HepG2 (cell line): ENCODE measurements at regions not wholly inside any gene's neighbourhood (a gene's known extent, or its start where the extent isn't known, plus 50 kb on each side); places are given as distances from the start of the nearest gene placed in this dataset.

Experiments
- ATAC-seq: fragments of 200-7000 bp; cut with Tn5 transposase; 3 replicates; pipeline ENCODE4 v1.9.1; 2020; ENCODE audit warnings: mild to moderate bottlenecking, moderate library complexity
- BruUV-seq: library from RNA; stranded (reverse); fragments of 400-500 nt; replicated peaks from 2 replicates; lab custom pipeline; 2021; lab: Mats Ljungman, UMichigan
- CTCF ChIA-PET: fragments of 300-600 bp; formaldehyde crosslinking; extraction: SDS; loops from one replicate; lab custom pipeline; 2021; ENCODE audit warnings: low total read pairs, inconsistent platforms, low intra/inter-chr PET ratio; lab: Yijun Ruan, JAX
- POLR2A ChIA-PET: fragments of 350-600 bp; sonication (Branson Sonifier 250); formaldehyde crosslinking; loops from one replicate; lab custom pipeline; 2020; ENCODE audit warnings: antibody characterized with exemption, inconsistent platforms; lab: Yijun Ruan, JAX
- DNase-seq: peaks from one replicate; pipeline ENCODE4 v3.0.0-alpha.2; 2015; ENCODE audit warnings: low spot score
- FAIRE-seq: peaks from 3 replicates; lab custom pipeline; 2011; peaks lifted over from hg19 to GRCh38; lab: Jason Lieb, UNC
- H2AFZ ChIP-seq: one replicate; pipeline ENCODE4 v1.6.1; 2011; ENCODE audit warnings: low read length, inconsistent platforms
- H3K27ac ChIP-seq: fragments of 300-600 bp; 3 replicates; pipeline ENCODE4 v1.8.0; 2011; ENCODE audit warnings: mixed run types, mild to moderate bottlenecking, mixed read lengths, low read length, inconsistent platforms; ENCODE audit not compliant: insufficient read depth; ENCODE audit errors: extremely low read length
- H3K27me3 ChIP-seq, 2 experiments: fragments of 200-600 bp in 1 of 2; 2 replicates in 1 of 2; 3 replicates in 1 of 2; pipeline versions ENCODE4 v1.6.0 to v1.8.0; 2011; ENCODE audit warnings: low read length in 2 of 2, mild to moderate bottlenecking in 2 of 2, moderate library complexity in 2 of 2, inconsistent platforms in 1 of 2; ENCODE audit not compliant: insufficient read depth in 2 of 2, control insufficient read depth in 1 of 2
- H3K36me3 ChIP-seq, 2 experiments: fragments of 200-600 bp in 1 of 2; replicated peaks in 1 of 2; 2 replicates in 1 of 2; 3 replicates in 1 of 2; pipeline versions ENCODE4 v1.5.1 to v1.8.0; 2011; ENCODE audit warnings: low read length in 2 of 2, inconsistent platforms in 1 of 2; ENCODE audit not compliant: insufficient read depth in 2 of 2, control insufficient read depth in 1 of 2
- H3K4me1 ChIP-seq: 2 replicates; pipeline ENCODE4 v1.5.1; 2012; ENCODE audit warnings: low read length, inconsistent platforms; ENCODE audit not compliant: insufficient read depth
- H3K4me2 ChIP-seq: 2 replicates; pipeline ENCODE4 v1.6.0; 2011; ENCODE audit warnings: low read depth, low read length, inconsistent platforms
- H3K4me3 ChIP-seq, 3 experiments: fragments of 200-600 bp in 1 of 3; sonication (generic), shearing (Covaris generic) in 1 of 3; replicated peaks in 1 of 3; 2 replicates each; pipeline ENCODE4 v1.5.1; 2011 to 2016; ENCODE audit warnings: low read length in 3 of 3, inconsistent platforms in 2 of 3, low read depth in 2 of 3, mild to moderate bottlenecking in 2 of 3, control low read depth in 1 of 3, mixed read lengths in 1 of 3; ENCODE audit not compliant: insufficient read depth in 1 of 3
- H3K79me2 ChIP-seq: one replicate; pipeline ENCODE4 v1.6.1; 2011; ENCODE audit warnings: low read length, inconsistent platforms; ENCODE audit not compliant: insufficient read depth
- H3K9ac ChIP-seq: 2 replicates; pipeline ENCODE4 v1.6.0; 2011; ENCODE audit warnings: mild to moderate bottlenecking, low read depth, low read length, inconsistent platforms; ENCODE audit not compliant: insufficient read depth
- H3K9me3 ChIP-seq: 2 replicates; pipeline ENCODE4 v1.5.1; 2012; ENCODE audit warnings: mild to moderate bottlenecking, low read length
- H4K20me1 ChIP-seq: 2 replicates; pipeline ENCODE4 v1.6.0; 2011; ENCODE audit warnings: inconsistent platforms, mild to moderate bottlenecking, low read length, moderate library complexity; ENCODE audit not compliant: insufficient read depth
- ARHGAP35 ChIP-seq: sonication (generic); formaldehyde crosslinking; IDR thresholded peaks from 2 replicates; pipeline ENCODE4 v1.9.0; 2022; ENCODE audit warnings: mild to moderate bottlenecking, inconsistent platforms, moderate library complexity, missing genetic modification reagents, borderline replicate concordance
- CBX5 ChIP-seq: sonication (generic); formaldehyde crosslinking; IDR thresholded peaks from 2 replicates; pipeline ENCODE4 v1.4.0; 2020; ENCODE audit warnings: missing genetic modification reagents, borderline replicate concordance
- CENPX ChIP-seq: sonication (generic); formaldehyde crosslinking; IDR thresholded peaks from 2 replicates; pipeline ENCODE4 v1.9.0; 2021; ENCODE audit warnings: mild to moderate bottlenecking, missing genetic modification reagents, moderate library complexity
- DBP ChIP-seq: sonication (generic); formaldehyde crosslinking; IDR thresholded peaks from 2 replicates; pipeline ENCODE4 v1.4.0; 2020; ENCODE audit warnings: missing genetic modification reagents; ENCODE audit errors: not compliant biosample characterization
- GATAD1 ChIP-seq: IDR thresholded peaks from 2 replicates; pipeline ENCODE4 v1.6.1; 2016; ENCODE audit warnings: missing genetic modification reagents, missing compliant biosample characterization
- KDM5B ChIP-seq: sonication (generic); formaldehyde crosslinking; IDR thresholded peaks from 2 replicates; pipeline ENCODE4 v1.4.0; 2020; ENCODE audit warnings: missing genetic modification reagents, mild to moderate bottlenecking, borderline replicate concordance
- MTF1 ChIP-seq: sonication (generic); formaldehyde crosslinking; IDR thresholded peaks from 2 replicates; pipeline ENCODE4 v1.5.0; 2020; ENCODE audit warnings: missing genetic modification reagents
- NFIC ChIP-seq: IDR thresholded peaks from 2 replicates; pipeline ENCODE4 v1.6.1; 2012; ENCODE audit warnings: mild to moderate bottlenecking, low read length, inconsistent platforms
- REL ChIP-seq: sonication (generic); formaldehyde crosslinking; conservative IDR thresholded peaks from 2 replicates; pipeline ENCODE4 v1.8.0; 2022; ENCODE audit warnings: mild to moderate bottlenecking, missing genetic modification reagents, moderate library complexity
- TAF1 ChIP-seq: sonication (generic); formaldehyde crosslinking; IDR thresholded peaks from 2 replicates; pipeline ENCODE4 v1.4.0; 2020; ENCODE audit warnings: missing genetic modification reagents
- TCF12 ChIP-seq, 2 experiments: fragments of 450-650 bp in 1 of 2; sonication (generic) in 1 of 2; formaldehyde crosslinking in 1 of 2; IDR thresholded peaks; 2 replicates each; pipeline versions ENCODE4 v1.6.1 to v1.8.0; 2017 to 2022; ENCODE audit warnings: antibody characterized with exemption in 1 of 2, mild to moderate bottlenecking in 1 of 2, missing genetic modification reagents in 1 of 2, moderate library complexity in 1 of 2
- ZBTB7B ChIP-seq: sonication (generic); formaldehyde crosslinking; IDR thresholded peaks from 2 replicates; pipeline ENCODE4 v1.4.0; 2020; ENCODE audit warnings: missing genetic modification reagents
- ZNF232 ChIP-seq: sonication (generic); formaldehyde crosslinking; IDR thresholded peaks from 2 replicates; pipeline ENCODE4 v1.4.0; 2020; ENCODE audit warnings: missing genetic modification reagents, borderline replicate concordance
- ZNF326 ChIP-seq: sonication (generic); formaldehyde crosslinking; IDR thresholded peaks from 2 replicates; pipeline ENCODE4 v1.4.0; 2020; ENCODE audit warnings: missing genetic modification reagents, borderline replicate concordance
- ZNF615 ChIP-seq: sonication (generic); formaldehyde crosslinking; IDR thresholded peaks from 2 replicates; pipeline ENCODE4 v1.5.0; 2020; ENCODE audit warnings: mild to moderate bottlenecking, missing genetic modification reagents, borderline replicate concordance
- ZNF691 ChIP-seq: sonication (generic); formaldehyde crosslinking; IDR thresholded peaks from 2 replicates; pipeline ENCODE4 v1.4.0; 2020; ENCODE audit warnings: missing genetic modification reagents, low read depth, mild to moderate bottlenecking, borderline replicate concordance
- WGBS: methylation state at CpG from one replicate; pipeline ENCODE4 v1.1.6; 2017; ENCODE audit warnings: low lambda C conversion rate; 5-methylcytosine and 5-hydroxymethylcytosine counted together
- in situ Hi-C: cut with HindIII; loops from 2 replicates; pipeline ENCODE4 v1.10.0; 2017; ENCODE audit warnings: low pct_unique_long_range_greater_than_20kb; ENCODE audit not compliant: extremely low pct_ligation_motif_present
- intact Hi-C: fragments of 100-400 bp; cut with micrococcal nuclease; formaldehyde crosslinking; loops from one replicate; pipeline ENCODE4 v1.10.0; 2022; ENCODE audit not compliant: unreplicated experiment
- TF ChIP-seq, protein P1 (sequence below): sonication (generic); formaldehyde crosslinking; IDR thresholded peaks from 2 replicates; pipeline ENCODE4 v1.8.0; 2022; ENCODE audit warnings: missing genetic modification reagents, low read depth, mild to moderate bottlenecking, borderline replicate concordance
- TF ChIP-seq, protein P2 (sequence below): sonication (generic); formaldehyde crosslinking; IDR thresholded peaks from 2 replicates; pipeline ENCODE4 v1.8.0; 2022; ENCODE audit warnings: missing genetic modification reagents, mild to moderate bottlenecking, moderate library complexity, borderline replicate concordance

GRCh38 chr3:3577823-3578222, 221.4 kb upstream of the LRRN1 start (continued):
- TF ChIP-seq DBP (no peak), CBX5 (CRISPR knock-in tag) (no peak), REL (no peak)

GRCh38 chr3:3573341-3573740, 225.9 kb upstream of the LRRN1 start:
- WGBS = 15% methylated on average over 1 of the region's 1 CpG
- no peaks in the 10 kb centered on the region for H3K36me3 ChIP-seq
- intact Hi-C loops = no loop called here
- no peak overlapping the region for H3K27ac ChIP-seq
- no peak for DNase-seq
- no peak overlapping the region for H2AFZ ChIP-seq
- no peak overlapping the region for H3K9ac ChIP-seq
- no peaks in the 10 kb centered on the region for H3K79me2 ChIP-seq
- H3K4me3 ChIP-seq = no peak overlapping the region
- H3K4me1 ChIP-seq = no peaks in the 10 kb centered on the region
- ChIA-PET CTCF (no interaction called here), POLR2A (no interaction called here)
- no TSS peak for BruUV-seq
- no peaks in the 10 kb centered on the region for H3K27me3 ChIP-seq
- no peaks in the 10 kb centered on the region for H4K20me1 ChIP-seq
- in situ Hi-C loops = no loop called here
- TF ChIP-seq TAF1 (CRISPR knock-in tag) = no peak
- TF ChIP-seq KDM5B (CRISPR knock-in tag) = no peak
- TF ChIP-seq CENPX (CRISPR knock-in tag) = no peak
- TF ChIP-seq GATAD1 (CRISPR knock-in tag) = no peak
- no peak for TF ChIP-seq ZNF232
- no peak for TF ChIP-seq ZNF615 (CRISPR knock-in tag)
- no peak for TF ChIP-seq NFIC
- no peak for TF ChIP-seq TCF12 (IDR thresholded peaks at IDR 0.05)
- no peak for TF ChIP-seq TCF12 (CRISPR knock-in tag; IDR thresholded peaks at IDR 0.05)
- no peak for TF ChIP-seq ZNF691
- TF ChIP-seq ZBTB7B = no peak
- no peak for TF ChIP-seq MTF1 (CRISPR knock-in tag)
- no peak for TF ChIP-seq ZNF326 (CRISPR knock-in tag)
- TF ChIP-seq, protein P1, sequence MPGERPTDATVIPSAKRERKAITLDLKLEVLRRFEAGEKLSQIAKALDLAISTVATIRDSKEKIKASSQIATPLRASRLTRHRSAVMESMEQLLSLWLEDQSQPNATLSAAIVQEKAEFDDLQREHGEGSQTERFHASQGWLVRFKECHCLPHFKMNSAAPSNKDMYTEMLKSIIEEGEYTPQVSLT (CRISPR knock-in tag) = no peak
- TF ChIP-seq, protein P2, sequence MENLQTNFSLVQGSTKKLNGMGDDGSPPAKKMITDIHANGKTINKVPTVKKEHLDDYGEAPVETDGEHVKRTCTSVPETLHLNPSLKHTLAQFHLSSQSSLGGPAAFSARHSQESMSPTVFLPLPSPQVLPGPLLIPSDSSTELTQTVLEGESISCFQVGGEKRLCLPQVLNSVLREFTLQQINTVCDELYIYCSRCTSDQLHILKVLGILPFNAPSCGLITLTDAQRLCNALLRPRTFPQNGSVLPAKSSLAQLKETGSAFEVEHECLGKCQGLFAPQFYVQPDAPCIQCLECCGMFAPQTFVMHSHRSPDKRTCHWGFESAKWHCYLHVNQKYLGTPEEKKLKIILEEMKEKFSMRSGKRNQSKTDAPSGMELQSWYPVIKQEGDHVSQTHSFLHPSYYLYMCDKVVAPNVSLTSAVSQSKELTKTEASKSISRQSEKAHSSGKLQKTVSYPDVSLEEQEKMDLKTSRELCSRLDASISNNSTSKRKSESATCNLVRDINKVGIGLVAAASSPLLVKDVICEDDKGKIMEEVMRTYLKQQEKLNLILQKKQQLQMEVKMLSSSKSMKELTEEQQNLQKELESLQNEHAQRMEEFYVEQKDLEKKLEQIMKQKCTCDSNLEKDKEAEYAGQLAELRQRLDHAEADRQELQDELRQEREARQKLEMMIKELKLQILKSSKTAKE (CRISPR knock-in tag) = no peak
- no peak for TF ChIP-seq ARHGAP35
- no peak for ATAC-seq
- H3K9me3 ChIP-seq = no peaks in the 10 kb centered on the region
- H3K4me2 ChIP-seq = no peak overlapping the region
- FAIRE-seq = no peak
